H1 (cell line): ENCODE measurements at regions not wholly inside any gene's neighbourhood (a gene's known extent, or its start where the extent isn't known, plus 50 kb on each side); places are given as distances from the start of the nearest gene placed in this dataset.

Experiments used
- CTCF ChIA-PET: fragments of 300-600 bp; sonication (Branson Sonifier 250); formaldehyde crosslinking; loops from one replicate; lab custom pipeline; 2021; ENCODE audit not compliant: partially characterized antibody; lab: Charles Lee
- POLR2A ChIA-PET: fragments of 300-600 bp; sonication (Branson Sonifier 250); formaldehyde crosslinking; loops from one replicate; lab custom pipeline; 2021; ENCODE audit warnings: inconsistent platforms; ENCODE audit not compliant: partially characterized antibody; lab: Charles Lee
- DNase-seq, 2 experiments: peaks; one replicate each; pipeline versions ENCODE4 v3.0.0 to v3.0.0-alpha.2; 2010 to 2022; ENCODE audit warnings: low spot score in 2 of 2, low read depth in 1 of 2, mixed read lengths in 1 of 2
- FAIRE-seq: peaks from 2 replicates; lab custom pipeline; 2011; peaks lifted over from hg19 to GRCh38; lab: Jason Lieb, UNC
- H2AFZ ChIP-seq: 2 replicates; pipeline ENCODE4 v1.8.1; 2012; ENCODE audit warnings: low read length, inconsistent platforms
- H2AK5ac ChIP-seq: 2 replicates; pipeline ENCODE4 v1.6.1; 2013; ENCODE audit warnings: low read depth, low read length
- H2BK120ac ChIP-seq: replicated peaks from 2 replicates; pipeline ENCODE3; 2013; ENCODE audit warnings: low read depth, low read length, inconsistent platforms
- H2BK12ac ChIP-seq: 2 replicates; pipeline ENCODE4 v1.6.1; 2013; ENCODE audit warnings: low read depth, low read length
- H2BK15ac ChIP-seq: 2 replicates; pipeline ENCODE4 v1.6.1; 2013; ENCODE audit warnings: low read length
- H2BK20ac ChIP-seq: 2 replicates; pipeline ENCODE4 v1.6.1; 2013; ENCODE audit warnings: low read length
- H2BK5ac ChIP-seq: 2 replicates; pipeline ENCODE4 v1.6.1; 2013; ENCODE audit warnings: low read depth, low read length
- H3K14ac ChIP-seq: 2 replicates; pipeline ENCODE4 v1.6.1; 2013; ENCODE audit warnings: inconsistent platforms; ENCODE audit not compliant: insufficient read length
- H3K18ac ChIP-seq: 2 replicates; pipeline ENCODE4 v1.6.1; 2013; ENCODE audit warnings: low read length; ENCODE audit errors: extremely low read depth
- H3K23ac ChIP-seq: 2 replicates; pipeline ENCODE4 v1.6.1; 2013; ENCODE audit warnings: inconsistent platforms; ENCODE audit not compliant: insufficient read length
- H3K23me2 ChIP-seq: 2 replicates; pipeline ENCODE4 v1.6.1; 2013; ENCODE audit warnings: low read depth, low read length
- H3K27ac ChIP-seq: 2 replicates; pipeline ENCODE4 v1.6.1; 2011; ENCODE audit warnings: low read depth, low read length, inconsistent platforms
- H3K27me3 ChIP-seq, 4 experiments: replicated peaks in 1 of 4; 1 replicate in 1 of 4; 2 replicates in 3 of 4; pipeline versions ENCODE4 v1.6.1 to v1.8.1; 2011 to 2013; ENCODE audit warnings: low read length in 3 of 4, mild to moderate bottlenecking in 3 of 4, inconsistent platforms in 2 of 4, mixed read lengths in 2 of 4, moderate library complexity in 1 of 4; ENCODE audit not compliant: control insufficient read depth in 3 of 4, insufficient read depth in 3 of 4; ENCODE audit errors: extremely low read depth in 1 of 4
- H3K36me3 ChIP-seq, 4 experiments: 2 replicates each; pipeline versions ENCODE4 v1.6.1 to v1.8.1; 2011 to 2013; ENCODE audit warnings: mild to moderate bottlenecking in 4 of 4, low read length in 3 of 4, moderate library complexity in 2 of 4, control low read depth in 1 of 4, inconsistent platforms in 1 of 4; ENCODE audit not compliant: insufficient read depth in 4 of 4, control insufficient read depth in 2 of 4
- H3K4ac ChIP-seq: replicated peaks from 2 replicates; pipeline ENCODE3; 2013; ENCODE audit warnings: low read length, low read depth, mixed read lengths, inconsistent platforms; ENCODE audit not compliant: insufficient read length
- H3K4me1 ChIP-seq, 4 experiments: replicated peaks in 1 of 4; 1 replicate in 1 of 4; 2 replicates in 3 of 4; pipeline versions ENCODE4 v1.6.1 to v1.8.1; 2011 to 2013; ENCODE audit warnings: low read length in 3 of 4, inconsistent platforms in 2 of 4, mixed read lengths in 1 of 4; ENCODE audit not compliant: insufficient read depth in 4 of 4, control insufficient read depth in 3 of 4
- H3K4me2 ChIP-seq, 2 experiments: 2 replicates each; pipeline versions ENCODE4 v1.6.1 to v1.8.1; 2011 to 2013; ENCODE audit warnings: low read depth in 2 of 2, low read length in 2 of 2, control low read depth in 1 of 2, inconsistent platforms in 1 of 2, mild to moderate bottlenecking in 1 of 2; ENCODE audit not compliant: insufficient read depth in 1 of 2
- H3K4me3 ChIP-seq, 4 experiments: fragments of 200-600, 300-600 bp in 1 of 4; sonication (generic), shearing (Covaris generic), sonication (Bioruptor Twin) in 1 of 4; 2 replicates each; pipeline versions ENCODE4 v1.5.1 to v1.8.1; 2011 to 2016; ENCODE audit warnings: low read length in 4 of 4, low read depth in 3 of 4, control low read depth in 2 of 4, inconsistent platforms in 2 of 4, mild to moderate bottlenecking in 2 of 4, mixed read lengths in 1 of 4, moderate library complexity in 1 of 4; ENCODE audit not compliant: insufficient read depth in 2 of 4; ENCODE audit errors: extremely low read depth in 1 of 4
- H3K56ac ChIP-seq: replicated peaks from 2 replicates; pipeline ENCODE3; 2013; ENCODE audit warnings: low read depth, mild to moderate bottlenecking, mixed read lengths, low read length, inconsistent platforms; ENCODE audit not compliant: insufficient read length
- H3K79me1 ChIP-seq: 2 replicates; pipeline ENCODE4 v1.6.1; 2013; ENCODE audit warnings: low read depth, low read length, control low read depth
- H3K79me2 ChIP-seq, 2 experiments: 2 replicates each; pipeline versions ENCODE4 v1.6.1 to v1.8.1; 2012 to 2013; ENCODE audit warnings: low read length in 2 of 2, mild to moderate bottlenecking in 2 of 2, inconsistent platforms in 1 of 2; ENCODE audit not compliant: insufficient read depth in 2 of 2, control insufficient read depth in 1 of 2
- H3K9ac ChIP-seq, 4 experiments: replicated peaks in 1 of 4; 1 replicate in 1 of 4; 2 replicates in 3 of 4; pipeline versions ENCODE4 v1.6.1 to v1.8.1; 2011 to 2013; ENCODE audit warnings: low read depth in 3 of 4, low read length in 3 of 4, control low read depth in 2 of 4, mild to moderate bottlenecking in 2 of 4, moderate library complexity in 2 of 4, inconsistent platforms in 1 of 4; ENCODE audit errors: extremely low read depth in 1 of 4
- H3K9me3 ChIP-seq, 2 experiments: 2 replicates each; pipeline versions ENCODE4 v1.6.1 to v1.8.1; 2012 to 2013; ENCODE audit warnings: mild to moderate bottlenecking in 2 of 2, moderate library complexity in 2 of 2, control low read depth in 1 of 2, inconsistent platforms in 1 of 2, low read depth in 1 of 2, low read length in 1 of 2, mixed read lengths in 1 of 2; ENCODE audit not compliant: insufficient read depth in 2 of 2
- H4K20me1 ChIP-seq, 2 experiments: replicated peaks in 1 of 2; 2 replicates each; pipeline versions ENCODE3 to v1.8.1; 2011 to 2013; ENCODE audit warnings: inconsistent platforms in 2 of 2, low read length in 2 of 2, mild to moderate bottlenecking in 1 of 2; ENCODE audit not compliant: insufficient read depth in 2 of 2, control insufficient read depth in 1 of 2
- H4K5ac ChIP-seq: 2 replicates; pipeline ENCODE4 v1.6.1; 2013; ENCODE audit warnings: low read length, low read depth, mixed read lengths, inconsistent platforms; ENCODE audit not compliant: insufficient read length
- H4K8ac ChIP-seq: 2 replicates; pipeline ENCODE4 v1.8.0; 2013; ENCODE audit warnings: mild to moderate bottlenecking, moderate library complexity, low read length, inconsistent platforms; ENCODE audit not compliant: insufficient read depth; ENCODE audit errors: extremely low read depth
- H4K91ac ChIP-seq: replicated peaks from 2 replicates; pipeline ENCODE3; 2013; ENCODE audit warnings: low read length, mixed read lengths, inconsistent platforms; ENCODE audit not compliant: insufficient read length
- ASH2L ChIP-seq: fragments of 200-600, 300-600 bp; sonication (generic); IDR thresholded peaks from one replicate; pipeline ENCODE4 v1.7.1; 2017; ENCODE audit warnings: low read length
- CBX5 ChIP-seq: fragments of 300-800, 300-1000 bp; sonication (generic); IDR thresholded peaks from 2 replicates; pipeline ENCODE4 v1.7.1; 2016; ENCODE audit warnings: antibody characterized with exemption, low read length, low read depth
- CREB1 ChIP-seq: IDR thresholded peaks from 2 replicates; pipeline ENCODE4 v1.6.1; 2012; ENCODE audit warnings: inconsistent platforms
- HDAC2 ChIP-seq, 2 experiments: fragments of 300-600 bp in 1 of 2; sonication (generic) in 1 of 2; IDR thresholded peaks; 2 replicates each; pipeline ENCODE4 v1.6.1; 2011 to 2012; ENCODE audit warnings: low read depth in 2 of 2, low read length in 2 of 2, mild to moderate bottlenecking in 2 of 2, moderate library complexity in 2 of 2, borderline replicate concordance in 1 of 2, inconsistent platforms in 1 of 2
- HDAC6 ChIP-seq: IDR thresholded peaks from one replicate; pipeline ENCODE4 v1.7.1; 2012; ENCODE audit warnings: low read depth, mild to moderate bottlenecking, inconsistent platforms, low read length, moderate library complexity
- NRF1 ChIP-seq: IDR thresholded peaks from 2 replicates; pipeline ENCODE4 v1.6.1; 2011; ENCODE audit warnings: mild to moderate bottlenecking, low read depth, low read length, improper control_type of control experiment
- RAD21 ChIP-seq, 2 experiments: IDR thresholded peaks in 1 of 2; conservative IDR thresholded peaks in 1 of 2; 2 replicates each; pipeline ENCODE4 v1.6.1; 2011; ENCODE audit warnings: low read depth in 2 of 2, low read length in 2 of 2, improper control_type of control experiment in 1 of 2, inconsistent platforms in 1 of 2, mild to moderate bottlenecking in 1 of 2, moderate library complexity in 1 of 2
- SIN3A ChIP-seq, 2 experiments: IDR thresholded peaks in 1 of 2; conservative IDR thresholded peaks in 1 of 2; 2 replicates each; pipeline ENCODE4 v1.6.1; 2011 to 2012; ENCODE audit warnings: low read length in 2 of 2, improper control_type of control experiment in 1 of 2, low read depth in 1 of 2, mild to moderate bottlenecking in 1 of 2
- SUZ12 ChIP-seq: fragments of 200-600 bp; sonication (generic); IDR thresholded peaks from 2 replicates; pipeline ENCODE4 v1.6.1; 2012; ENCODE audit warnings: mild to moderate bottlenecking, inconsistent platforms, low read length, moderate library complexity, mixed read lengths
- TAF7 ChIP-seq: optimal IDR thresholded peaks from 2 replicates; pipeline ENCODE3; 2011; ENCODE audit warnings: low read depth, mild to moderate bottlenecking, inconsistent platforms, low read length, moderate library complexity, borderline replicate concordance
- TBP ChIP-seq: IDR thresholded peaks from 2 replicates; pipeline ENCODE4 v1.6.1; 2011; ENCODE audit warnings: low read depth, low read length, improper control_type of control experiment
- USF2 ChIP-seq: IDR thresholded peaks from 2 replicates; pipeline ENCODE4 v1.6.1; 2011; ENCODE audit warnings: low read length, improper control_type of control experiment
- WGBS, 2 experiments: shearing (Covaris generic) in 1 of 2; methylation state at CpG; one replicate each; pipeline versions ENCODE4 v1.1.6 to v1.1.7; 2013 to 2015; ENCODE audit warnings: low lambda C conversion rate in 2 of 2, mixed read lengths in 2 of 2, inconsistent platforms in 1 of 2, low coverage in 1 of 2, missing lambda C conversion rate in 1 of 2; ENCODE audit not compliant: insufficient replicate concordance in 2 of 2, insufficient coverage in 1 of 2, insufficient read length in 1 of 2; ENCODE audit errors: extremely low coverage in 1 of 2, missing lambda C conversion rate in 1 of 2; 5-methylcytosine and 5-hydroxymethylcytosine counted together

GRCh38 chr1:106366627-106367319 lies 689.7 kb upstream of the PRMT6 start:
- Histone ChIP-seq H4K5ac (no peak overlapping the region), H2BK5ac (no peak overlapping the region), H2BK120ac (no peak overlapping the region), H3K18ac (no peak overlapping the region), H3K14ac (no peak overlapping the region), H3K56ac (no peak overlapping the region), H3K23ac (no peak overlapping the region), H3K4ac (no peak overlapping the region), H3K9me3 (no peaks in the 10 kb centered on the region), H3K27ac (no peak overlapping the region), H3K23me2 (no peaks in the 10 kb centered on the region), H4K8ac (no peak overlapping the region), H2BK15ac (no peak overlapping the region), H3K36me3 (no peaks in the 10 kb centered on the region), H3K79me1 (no peaks in the 10 kb centered on the region), H3K4me2 (no peak overlapping the region), H3K9ac (no peak overlapping the region), H3K27me3 (no peaks in the 10 kb centered on the region), H4K91ac (no peak overlapping the region), H2AK5ac (no peak overlapping the region), H2BK20ac (no peak overlapping the region), H4K20me1 (no peaks in the 10 kb centered on the region), H2BK12ac (no peak overlapping the region), H3K79me2 (no peaks in the 10 kb centered on the region), H3K4me3 (no peak overlapping the region), H2AFZ (no peak overlapping the region), H3K4me1 (no peaks in the 10 kb centered on the region)
- ChIA-PET CTCF (no interaction called here), POLR2A (interaction anchor here (1.4 kb wide), 1 partner anchor 21 kb away, joined by 3 read pairs; no protein-coding TSS in a partner anchor)
- DNase-seq (no peak), FAIRE-seq (no peak)
- WGBS, 2 experiments, result 84% methylated on average over 4 of the region's 4 CpGs; no CpG with 5 or more reads in 1 of the 2 experiments
- no peak for TF ChIP-seq HDAC6
- TF ChIP-seq SIN3A (conservative IDR thresholded peaks at IDR 0.05 in 1 of 2, IDR thresholded peaks at IDR 0.05 in 1 of 2; ENCODE audit: low read depth in 1 of 2, low read length in 2 of 2), result no peak
- no peak for TF ChIP-seq NRF1
- no peak for TF ChIP-seq ASH2L
- TF ChIP-seq HDAC2 (IDR thresholded peaks at IDR 0.05; ENCODE audit: borderline replicate concordance in 1 of 2, low read depth in 2 of 2, low read length in 2 of 2), result no peak
- TF ChIP-seq USF2, result no peak
- TF ChIP-seq CBX5, result no peak
- no peak for TF ChIP-seq TAF7
- no peak for TF ChIP-seq RAD21 (IDR thresholded peaks at IDR 0.05 in 1 of 2, conservative IDR thresholded peaks at IDR 0.05 in 1 of 2; ENCODE audit: low read depth in 2 of 2, low read length in 2 of 2)
- TF ChIP-seq TBP, result no peak
- TF ChIP-seq CREB1, result no peak
- no peak for TF ChIP-seq SUZ12
